HG02610 (cell line): ENCODE measurements at regions not wholly inside any gene's neighbourhood (a gene's known extent, or its start where the extent isn't known, plus 50 kb on each side); places are given as distances from the start of the nearest gene placed in this dataset.
A peak's percentile ranks its signal among the peaks of the same experiment; 100 is the strongest.
"Not testable (repeated sequence)": the region's sequence is repeated elsewhere in the genome, so short reads cannot be mapped to it uniquely, and the experiment has no call there.

ENCODE experiments used
- ATAC-seq: cut with Tn5 transposase; IDR thresholded peaks from one replicate; pipeline ENCODE4 v1.9.1; 2021; ENCODE audit warnings: mild to moderate bottlenecking, moderate library complexity; ENCODE audit not compliant: unreplicated experiment

GRCh38 chr3:81375921-81376320, 385.5 kb downstream of the GBE1 start:
- no peak for ATAC-seq

GRCh38 chr3:81364411-81364810, 397.0 kb downstream of the GBE1 start:
- no peak for ATAC-seq

GRCh38 chr3:81363816-81364215, 397.6 kb downstream of the GBE1 start:
- no peak for ATAC-seq

DNA sequence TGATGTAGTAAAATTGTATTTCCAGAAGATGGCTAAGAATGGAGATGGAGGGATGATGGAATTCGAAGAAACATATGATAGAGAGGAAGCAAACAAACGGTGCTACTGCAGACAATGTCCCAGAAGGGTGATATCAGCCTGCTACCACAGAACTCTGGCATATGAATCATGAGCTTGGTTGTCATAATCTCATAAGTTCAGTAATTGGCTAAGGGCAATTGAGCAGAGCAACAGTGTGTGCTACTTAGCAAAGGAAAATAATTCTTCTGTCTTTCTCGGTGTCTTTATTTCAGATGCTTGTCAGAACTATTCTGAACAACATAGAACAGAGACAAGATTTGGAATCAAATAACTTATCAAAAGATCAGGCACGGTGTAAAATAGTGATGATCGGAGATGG, 407.3 kb downstream of the GBE1 start:
- ATAC-seq = no peak

DNA sequence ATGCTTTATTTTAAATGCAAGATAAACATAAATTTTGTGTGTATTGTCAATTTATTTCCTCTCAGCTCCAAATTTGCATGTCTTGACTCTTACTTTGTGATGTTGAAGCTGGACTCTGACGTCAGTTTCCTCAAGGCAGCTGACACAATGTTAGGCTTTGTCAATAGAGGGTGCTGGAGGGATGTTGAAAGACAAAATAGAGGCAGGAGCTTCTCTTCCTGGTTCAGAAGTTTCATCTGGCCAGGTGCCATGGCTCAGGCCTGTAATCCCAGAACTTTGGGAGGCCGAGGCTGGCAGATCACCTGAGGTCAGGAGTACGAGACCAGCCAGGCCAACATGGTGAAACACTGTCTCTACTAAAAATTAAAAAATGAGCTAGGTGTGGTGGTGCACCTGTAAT, 408.6 kb downstream of the GBE1 start:
- ATAC-seq = no peak

GRCh38 chr3:81349816-81350340, 411.6 kb downstream of the GBE1 start:
- ATAC-seq = no peak

DNA sequence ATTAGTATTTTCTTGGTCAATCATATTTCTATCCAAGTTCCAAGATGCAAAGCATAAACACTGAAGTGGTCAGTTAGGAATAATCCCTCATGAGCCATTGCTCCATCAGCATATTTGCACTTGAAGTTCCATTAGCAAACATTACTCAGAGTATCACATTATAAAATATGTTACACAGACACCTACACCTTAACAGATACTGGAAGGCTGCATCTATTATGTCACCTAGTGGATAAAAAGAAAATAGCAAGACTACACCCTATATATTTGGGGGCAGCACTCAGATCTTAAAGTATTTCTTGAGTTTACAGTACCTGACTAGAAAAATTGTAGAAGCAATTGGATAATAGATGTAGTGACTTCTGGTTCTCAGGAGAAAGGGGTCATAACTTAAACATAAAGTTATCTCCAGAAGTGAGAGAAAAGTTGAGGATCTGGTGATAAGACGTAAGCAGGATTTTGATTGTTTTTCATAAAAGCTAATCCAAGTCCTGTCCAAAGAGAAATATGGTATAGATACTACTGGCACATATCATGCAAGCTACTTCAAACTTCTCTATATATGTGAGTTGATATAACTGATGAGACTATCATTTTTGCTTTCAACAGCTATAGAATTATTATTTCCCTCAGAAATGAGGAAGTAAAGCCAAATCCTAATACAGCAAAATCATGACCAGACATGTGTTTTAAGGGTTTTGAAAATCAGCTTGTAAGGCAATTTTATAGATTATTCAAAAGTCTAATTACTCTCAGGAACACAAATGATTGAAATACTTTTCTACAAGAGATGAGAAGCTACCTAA, 422.2 kb downstream of the GBE1 start:
- peak; percentile 92 for ATAC-seq

- ATAC-seq = no peak
Measured at GRCh38 chr3:81336470-81336869, 425.0 kb downstream of the GBE1 start.

GRCh38 chr3:81329835-81330234, 431.6 kb downstream of the GBE1 start:
- not testable (repeated sequence) for ATAC-seq

GRCh38 chr3:81326245-81326644, 435.2 kb downstream of the GBE1 start:
- ATAC-seq = no peak

DNA sequence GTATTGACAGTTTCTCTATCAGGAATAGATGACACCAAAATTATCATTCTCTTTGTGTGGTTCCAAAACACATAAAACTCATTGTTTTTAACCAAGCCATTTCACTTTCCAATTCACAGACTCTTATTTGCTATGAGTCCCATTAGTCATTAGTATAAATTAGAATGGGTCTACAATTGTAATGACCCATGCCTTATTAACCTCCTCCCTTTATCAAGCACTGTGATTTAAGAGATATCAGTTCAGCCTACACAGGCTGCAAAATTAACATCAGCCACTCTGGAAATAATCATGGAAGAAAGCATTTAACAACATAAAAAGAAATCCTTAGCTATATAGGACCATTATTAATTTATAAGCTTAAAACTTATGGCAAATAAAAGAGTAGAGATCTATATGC, 440.6 kb downstream of the GBE1 start:
- ATAC-seq = no peak

GRCh38 chr3:81315030-81315429, 446.4 kb downstream of the GBE1 start:
- no peak for ATAC-seq

DNA sequence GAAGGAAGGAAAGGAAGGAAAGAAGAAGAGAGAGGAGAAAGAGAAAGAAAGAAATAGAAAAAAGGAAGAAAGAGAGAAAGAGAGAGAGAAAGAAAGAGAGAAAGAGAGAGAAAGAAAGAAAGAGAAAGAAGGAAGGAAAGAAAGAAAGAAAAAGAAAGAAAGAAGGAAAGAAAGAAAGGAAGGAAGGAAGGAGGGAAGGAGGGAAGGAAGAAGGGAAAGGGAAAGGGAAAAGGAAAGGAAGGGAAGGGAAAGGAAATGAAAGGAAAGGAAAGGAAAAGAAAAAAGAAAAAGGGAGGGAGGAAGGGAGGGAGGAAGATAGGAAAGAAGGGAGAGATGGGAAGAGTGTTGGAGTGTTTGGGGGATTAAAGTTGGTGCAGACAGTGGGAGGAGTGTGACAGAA, 450.1 kb downstream of the GBE1 start:
- no peak for ATAC-seq

GRCh38 chr3:81308306-81308705, 453.1 kb downstream of the GBE1 start:
- no peak for ATAC-seq

GRCh38 chr3:81307221-81307620, 454.2 kb downstream of the GBE1 start:
- no peak for ATAC-seq

- ATAC-seq = no peak
Measured at GRCh38 chr3:81303321-81303720, 458.1 kb downstream of the GBE1 start.

DNA sequence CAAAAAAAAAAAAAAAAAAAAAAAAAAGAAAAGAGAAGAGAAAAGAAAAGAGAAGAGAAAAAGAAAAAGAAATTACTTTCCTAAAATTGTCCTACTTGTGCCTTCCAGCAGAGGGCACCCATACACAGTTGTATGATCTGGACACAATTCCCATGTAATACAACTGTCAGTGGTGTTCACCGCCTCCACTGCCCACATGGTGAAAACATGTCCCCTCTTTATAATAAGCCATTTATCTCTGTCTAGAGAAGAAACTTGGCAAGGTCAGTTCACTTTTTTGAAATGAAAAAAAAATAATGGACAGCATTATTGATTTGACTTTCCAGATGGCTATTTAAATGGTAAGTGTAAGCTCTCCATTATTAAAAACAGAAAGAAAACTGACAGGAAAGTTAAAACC, 459.4 kb downstream of the GBE1 start:
- ATAC-seq = peak; percentile 81

DNA sequence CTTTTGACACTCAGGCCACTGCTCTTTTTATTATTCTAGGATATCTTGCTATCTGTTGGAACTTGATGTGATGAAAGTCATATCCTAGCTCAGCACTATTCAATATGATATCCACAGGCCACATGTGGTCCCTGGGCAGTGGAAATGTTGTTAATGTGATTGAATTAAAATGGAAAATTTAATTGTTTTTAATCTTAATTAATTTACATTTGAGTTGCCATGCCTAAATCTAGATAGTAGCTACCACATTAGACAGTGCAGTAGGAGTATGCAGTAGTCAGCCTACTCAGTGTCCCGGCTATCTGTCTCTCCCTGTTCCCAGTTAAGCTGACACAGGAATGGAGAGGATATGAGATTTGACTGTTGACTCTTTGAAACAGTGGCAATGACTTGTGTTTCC, 460.2 kb downstream of the GBE1 start:
- no peak for ATAC-seq

DNA sequence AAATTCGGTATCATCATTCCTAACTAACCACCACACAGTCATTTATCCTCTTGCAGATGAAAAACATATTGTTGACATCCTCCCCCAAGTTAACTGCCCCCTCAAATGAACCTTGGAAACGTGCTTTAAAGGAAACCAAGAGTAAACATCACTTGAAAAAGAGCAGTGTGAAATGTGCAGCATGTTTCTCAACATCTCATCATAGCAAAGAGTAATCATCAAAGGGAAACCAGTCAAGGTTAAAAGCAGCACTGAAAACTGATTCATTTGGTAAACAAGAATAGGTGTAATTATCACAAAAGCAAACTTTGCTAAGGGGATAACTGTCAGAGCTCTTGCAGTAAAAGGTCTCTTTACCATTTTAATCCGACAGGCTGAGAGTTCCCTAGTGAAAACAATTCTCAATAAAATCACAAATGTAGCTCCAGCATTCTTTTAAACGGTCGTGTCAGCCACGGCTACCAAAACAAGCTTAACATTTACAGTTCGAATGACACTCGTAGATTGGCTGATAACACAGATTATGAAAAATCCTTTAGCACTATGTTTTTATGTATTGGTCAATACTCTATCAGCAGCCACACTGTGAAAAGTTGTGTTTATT, 461.0 kb downstream of the GBE1 start:
- ATAC-seq = no peak

DNA sequence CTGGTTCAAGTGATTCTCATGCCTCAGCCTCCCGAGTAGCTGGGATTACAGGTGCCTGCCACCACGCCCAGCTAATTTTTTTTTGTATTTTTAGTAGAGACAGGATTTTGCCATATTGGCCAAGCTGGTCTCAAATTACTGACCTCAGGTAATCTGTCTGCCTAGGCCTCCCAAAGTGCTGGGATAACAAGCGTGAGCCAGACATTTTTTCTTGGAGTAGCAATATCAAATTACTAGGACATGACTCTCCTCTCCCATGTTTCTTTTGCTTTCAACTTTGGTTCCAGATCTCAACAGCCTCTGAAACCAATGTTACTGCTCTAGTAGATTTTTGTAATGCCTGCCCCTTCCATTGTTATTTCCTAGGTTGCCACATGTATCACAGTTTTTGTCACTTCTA, 462.0 kb downstream of the GBE1 start:
- ATAC-seq = no peak

DNA sequence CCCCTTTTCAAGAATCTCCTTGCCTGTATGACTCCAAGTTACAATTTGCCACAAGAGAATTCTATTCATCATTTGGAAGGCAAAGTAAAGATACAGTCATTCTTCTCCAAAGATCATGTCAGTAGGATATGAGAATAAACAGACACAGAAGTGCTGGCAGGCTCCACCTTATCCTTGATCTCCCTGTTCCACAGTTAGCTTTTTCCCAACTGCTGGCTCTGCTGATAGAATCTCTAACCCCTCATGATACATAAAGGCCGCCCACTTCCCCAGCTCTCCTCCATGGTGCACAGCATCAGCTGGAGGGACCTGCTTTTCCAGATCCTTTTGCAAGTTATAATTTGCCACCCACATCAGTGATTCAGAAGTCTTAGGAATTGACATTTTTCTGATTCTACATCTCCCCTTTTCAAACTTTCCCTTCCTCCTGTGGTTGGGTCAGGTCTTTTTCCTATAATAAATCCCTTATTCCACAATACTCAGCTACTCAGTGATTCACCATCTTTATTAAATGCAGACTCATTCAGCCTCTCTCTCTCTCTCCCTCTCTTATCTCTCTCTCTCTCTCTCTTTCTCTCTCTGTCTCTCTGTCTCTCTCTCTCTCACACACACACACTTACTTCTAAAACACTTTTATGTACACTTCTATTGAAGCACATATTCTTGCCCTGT, 465.4 kb downstream of the GBE1 start:
- no peak for ATAC-seq

- no peak for ATAC-seq
Measured at GRCh38 chr3:81293156-81293555, 468.3 kb downstream of the GBE1 start.
